Natural killer cell (primary cell): ENCODE measurements at regions not wholly inside any gene's neighbourhood (a gene's known extent, or its start where the extent isn't known, plus 50 kb on each side); places are given as distances from the start of the nearest gene placed in this dataset.

Experiments
- ATAC-seq, 3 donors: fragments of 150-1000 bp in 2 of 3; fragments of 200-7000 bp in 1 of 3; cut with Tn5 transposase; 1 replicate in 1 of 3; 2 replicates in 2 of 3; pipeline ENCODE4 v1.10.0; 2021; ENCODE audit warnings: mild to moderate bottlenecking in 2 of 3, moderate library complexity in 2 of 3
- DNase-seq, 2 donors: peaks; one replicate each; pipeline versions ENCODE4 v3.0.0 to v3.0.0-alpha.2; 2013 to 2021; ENCODE audit warnings: mixed read lengths in 1 of 2
- H3K27ac ChIP-seq: one replicate; pipeline ENCODE4 v1.5.1; 2013; ENCODE audit warnings: mild to moderate bottlenecking, low read length
- H3K27me3 ChIP-seq: one replicate; pipeline ENCODE4 v1.6.1; 2013; ENCODE audit warnings: low read length; ENCODE audit not compliant: control insufficient read depth, insufficient read depth
- H3K36me3 ChIP-seq: one replicate; pipeline ENCODE4 v1.6.1; 2013; ENCODE audit warnings: low read length; ENCODE audit not compliant: control insufficient read depth, insufficient read depth
- H3K4me1 ChIP-seq: one replicate; pipeline ENCODE4 v1.6.1; 2013; ENCODE audit warnings: low read length; ENCODE audit not compliant: control insufficient read depth, insufficient read depth
- H3K4me3 ChIP-seq: one replicate; pipeline ENCODE4 v1.5.1; 2013; ENCODE audit warnings: low read length
- H3K9me3 ChIP-seq: one replicate; pipeline ENCODE4 v1.6.1; 2013; ENCODE audit warnings: low read length; ENCODE audit not compliant: control insufficient read depth, insufficient read depth
- H3K27ac Mint-ChIP-seq, 2 donors: one replicate each; pipeline ENCODE4 v1.8.0; 2022; ENCODE audit warnings: mild to moderate bottlenecking in 2 of 2, mixed read lengths in 2 of 2, moderate library complexity in 1 of 2
- H3K27me3 Mint-ChIP-seq, 2 donors: one replicate each; pipeline ENCODE4 v1.8.0; 2022; ENCODE audit warnings: low read depth in 2 of 2, mixed read lengths in 2 of 2
- H3K36me3 Mint-ChIP-seq: one replicate; pipeline ENCODE4 v1.8.0; 2022; ENCODE audit warnings: mixed read lengths
- H3K4me1 Mint-ChIP-seq, 2 donors: one replicate each; pipeline ENCODE4 v1.8.0; 2022; ENCODE audit warnings: mixed read lengths in 2 of 2
- H3K4me3 Mint-ChIP-seq: one replicate; pipeline ENCODE4 v1.8.0; 2022; ENCODE audit warnings: mild to moderate bottlenecking, moderate library complexity, mixed read lengths
- H3K9me3 Mint-ChIP-seq, 2 donors: one replicate each; pipeline ENCODE4 v1.8.0; 2022; ENCODE audit warnings: mixed read lengths in 2 of 2
- CTCF ChIP-seq: fragments of 200-600 bp; IDR thresholded peaks from one replicate; pipeline ENCODE4 v1.8.0; 2022; ENCODE audit warnings: antibody characterized with exemption
- WGBS: methylation state at CpG from one replicate; pipeline ENCODE4 v1.1.7; 2013; ENCODE audit warnings: missing lambda C conversion rate; ENCODE audit not compliant: insufficient coverage; 5-methylcytosine and 5-hydroxymethylcytosine counted together
- intact Hi-C: fragments of 100-400 bp; cut with micrococcal nuclease; formaldehyde crosslinking; loops from one replicate; pipeline ENCODE4 v1.14.2; 2022

- Mint-ChIP-seq H3K4me3 (no peak overlapping the region), H3K36me3 (peaks cover 15% of the 10 kb centered on the region), H3K27me3 (no peaks in the 10 kb centered on the region), H3K4me1 (no peaks in the 10 kb centered on the region), H3K9me3 (peaks cover 12 to 36% of the 10 kb centered on the region in 2 donors), H3K27ac (no peak overlapping the region)
- H3K27ac ChIP-seq, result no peak overlapping the region
- no peaks in the 10 kb centered on the region for H3K27me3 ChIP-seq
- DNase-seq, result no peak
- no peak for ATAC-seq
- peaks cover 39% of the 10 kb centered on the region for H3K9me3 ChIP-seq
- TF ChIP-seq CTCF, result no peak
- no CpG with 5 or more reads among the region's 3 CpGs for WGBS
- intact Hi-C loops, result no loop called here
- H3K4me3 ChIP-seq, result no peak overlapping the region
- H3K36me3 ChIP-seq, result no peaks in the 10 kb centered on the region
- H3K4me1 ChIP-seq, result no peaks in the 10 kb centered on the region
Measured at GRCh38 chr2:4175343-4175742, 472.0 kb downstream of the DCDC2C start.

- Mint-ChIP-seq H3K4me1 (no peaks in the 10 kb centered on the region), H3K27me3 (no peaks in the 10 kb centered on the region), H3K27ac (no peak overlapping the region), H3K9me3 (peaks cover 15 to 22% of the 10 kb centered on the region in 2 donors), H3K36me3 (peaks cover 10% of the 10 kb centered on the region), H3K4me3 (no peak overlapping the region)
- ATAC-seq, result no peak
- DNase-seq, result no peak
- Histone ChIP-seq H3K4me1 (no peaks in the 10 kb centered on the region), H3K4me3 (no peak overlapping the region), H3K9me3 (peaks cover 13% of the 10 kb centered on the region), H3K27ac (no peak overlapping the region), H3K36me3 (no peaks in the 10 kb centered on the region), H3K27me3 (no peaks in the 10 kb centered on the region)
- intact Hi-C loops, result no loop called here
- 74% methylated on average over 2 of the region's 2 CpGs for WGBS
- no peak for TF ChIP-seq CTCF
Measured at GRCh38 chr2:4180631-4181030, 477.3 kb downstream of the DCDC2C start.

- Histone ChIP-seq H3K4me1 (no peaks in the 10 kb centered on the region), H3K27me3 (no peaks in the 10 kb centered on the region), H3K4me3 (no peak overlapping the region), H3K9me3 (peaks cover 9% of the 10 kb centered on the region), H3K36me3 (no peaks in the 10 kb centered on the region), H3K27ac (no peak overlapping the region)
- no peaks in the 10 kb centered on the region for H3K4me1 Mint-ChIP-seq
- no peak for TF ChIP-seq CTCF
- 88% methylated on average over 1 of the region's 1 CpG for WGBS
- no peak for DNase-seq
- intact Hi-C loops, result no loop called here
- H3K9me3 Mint-ChIP-seq, result peaks cover 13 to 20% of the 10 kb centered on the region in 2 donors
- H3K36me3 Mint-ChIP-seq, result peaks cover 10% of the 10 kb centered on the region
- no peak overlapping the region for H3K4me3 Mint-ChIP-seq
- no peak for ATAC-seq
- H3K27ac Mint-ChIP-seq, result no peak overlapping the region
- H3K27me3 Mint-ChIP-seq, result no peaks in the 10 kb centered on the region
Measured at GRCh38 chr2:4181062-4181461, 477.7 kb downstream of the DCDC2C start.

GRCh38 chr2:4188561-4188960 lies 485.2 kb downstream of the DCDC2C start:
- WGBS, result 95% methylated on average over 2 of the region's 2 CpGs
- intact Hi-C loops, result no loop called here

More at GRCh38 chr2:4188561-4188960, 485.2 kb downstream of the DCDC2C start:
- no peaks in the 10 kb centered on the region for H3K4me1 Mint-ChIP-seq
- H3K9me3 ChIP-seq, result peaks cover 15% of the 10 kb centered on the region
- no peaks in the 10 kb centered on the region for H3K4me1 ChIP-seq
- H3K27me3 ChIP-seq, result no peaks in the 10 kb centered on the region
- no peak overlapping the region for H3K4me3 ChIP-seq
- no peak for ATAC-seq
- no peak overlapping the region for H3K27ac ChIP-seq
- peaks cover 6 to 7% of the 10 kb centered on the region in 2 donors for H3K9me3 Mint-ChIP-seq
- H3K27me3 Mint-ChIP-seq, result no peaks in the 10 kb centered on the region
- H3K36me3 Mint-ChIP-seq, result no peaks in the 10 kb centered on the region
- no peak overlapping the region for H3K4me3 Mint-ChIP-seq
- DNase-seq, result no peak
- H3K36me3 ChIP-seq, result no peaks in the 10 kb centered on the region
- no peak for TF ChIP-seq CTCF
- H3K27ac Mint-ChIP-seq, result no peak overlapping the region
